Hematopoietic multipotent progenitor cell (in vitro differentiated cells): ENCODE measurements at regions not wholly inside any gene's neighbourhood (a gene's known extent, or its start where the extent isn't known, plus 50 kb on each side); places are given as distances from the start of the nearest gene placed in this dataset.
"Not testable (repeated sequence)": the region's sequence is repeated elsewhere in the genome, so short reads cannot be mapped to it uniquely, and the experiment has no call there.

ENCODE experiments used
- DNase-seq, 3 donors: peaks; one replicate each; pipeline ENCODE4 v3.0.0-alpha.2; 2011 to 2015; ENCODE audit warnings: low read depth in 2 of 3, low spot score in 2 of 3

GRCh38 chrX:130467936-130468335 is 66.1 kb downstream of the RBMX2 start:
- DNase-seq, result no peak

DNA sequence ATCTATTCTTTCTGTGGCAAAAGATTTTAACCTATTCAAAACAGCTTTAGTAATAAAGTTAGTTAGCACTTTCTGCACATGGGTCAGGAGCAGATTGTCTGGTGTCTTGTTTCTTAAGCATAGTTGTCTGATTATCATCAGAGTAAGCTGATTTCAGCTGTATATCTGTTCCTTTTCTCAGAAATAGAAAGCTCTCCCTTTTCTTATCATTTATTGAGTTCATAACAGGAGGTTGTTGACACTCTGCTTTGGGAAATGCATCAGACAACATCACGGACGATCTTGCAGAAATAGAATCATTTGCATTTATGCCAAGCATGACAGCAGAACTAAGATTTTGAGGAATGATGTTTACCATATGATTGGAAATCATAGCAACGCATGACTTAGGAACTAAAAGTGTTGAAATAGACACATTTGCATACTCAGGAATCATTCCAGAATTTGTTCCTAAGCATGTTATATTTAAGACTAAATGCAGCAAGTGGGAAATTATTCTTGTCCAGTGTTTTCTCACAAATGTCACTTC is 66.7 kb downstream of the RBMX2 start:
- DNase-seq, result no peak

DNA sequence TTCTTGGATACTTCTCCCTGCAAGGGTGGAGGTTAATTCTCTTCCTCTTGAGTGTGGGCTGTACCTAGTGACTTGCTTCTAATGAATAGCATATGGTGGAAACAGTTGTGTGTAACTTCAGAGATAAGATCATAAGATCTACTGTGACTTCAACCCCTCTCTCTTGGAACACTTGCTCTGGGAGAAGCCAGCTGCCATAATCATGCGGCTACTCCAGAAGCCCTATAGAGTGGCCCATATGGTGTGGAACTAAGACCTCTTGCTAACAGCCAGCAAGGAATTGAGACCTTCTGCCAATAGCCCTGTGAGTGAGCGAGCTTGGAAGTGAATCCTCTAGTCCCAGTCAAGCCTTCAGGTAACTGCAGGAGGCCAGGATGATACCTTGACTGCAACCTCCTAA is 81.1 kb downstream of the RBMX2 start:
- no peak for DNase-seq

DNA sequence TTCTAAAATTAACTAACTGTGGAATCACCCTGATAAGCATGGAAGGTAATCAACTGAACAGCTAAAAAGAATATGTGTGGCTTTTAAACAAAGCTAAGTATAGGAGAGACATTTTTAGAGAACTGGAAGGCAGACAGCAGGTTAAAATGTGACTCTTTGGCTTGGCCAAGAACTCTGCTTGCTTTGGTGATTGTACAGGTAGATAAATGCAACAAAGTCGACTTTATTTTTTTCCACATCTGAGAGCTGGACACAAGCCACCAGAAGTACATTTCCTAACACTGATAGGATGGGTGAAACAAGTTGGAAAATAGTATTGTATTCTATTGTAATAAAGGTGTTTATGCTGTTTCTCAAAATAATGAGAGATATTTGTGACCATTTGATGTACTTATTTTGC is 84.1 kb downstream of the RBMX2 start:
- DNase-seq, result no peak

- not testable (repeated sequence) for DNase-seq
These were observed 93.7 kb downstream of the RBMX2 start for GRCh38 chrX:130495502-130495901.

GRCh38 chrX:130497531-130497930 is 95.7 kb downstream of the RBMX2 start:
- DNase-seq, result no peak

DNA sequence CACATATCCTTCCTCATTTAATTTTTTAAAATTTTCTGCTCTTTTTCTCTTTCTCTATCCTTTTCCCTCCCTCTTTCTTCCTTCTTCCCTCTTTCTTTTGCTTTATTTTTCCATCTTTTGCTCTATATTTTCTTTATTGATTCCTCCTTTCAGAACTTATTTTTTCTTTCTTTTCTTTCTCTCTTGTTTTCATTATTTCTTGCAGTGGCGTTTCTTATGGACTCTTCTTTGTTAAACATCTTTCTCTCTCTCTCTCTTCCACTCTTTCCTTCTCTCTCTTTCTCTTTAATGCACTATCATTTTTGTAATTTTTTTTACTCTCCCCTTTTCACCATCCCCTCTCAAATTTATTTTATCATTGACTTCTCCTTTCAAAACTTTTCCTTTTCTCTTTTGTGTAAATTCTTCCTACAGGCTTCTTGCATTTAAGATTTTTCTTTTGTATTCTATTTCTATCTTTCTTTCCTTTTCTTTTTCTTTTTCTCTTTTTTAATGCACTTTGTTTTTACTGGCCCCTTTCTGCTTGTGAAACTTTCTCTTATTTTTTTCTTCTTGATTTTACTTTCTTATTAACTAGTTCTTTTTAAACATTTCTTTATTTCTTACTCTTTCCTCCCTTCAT is 97.0 kb downstream of the RBMX2 start:
- DNase-seq, result no peak

GRCh38 chrX:130502016-130502570 is 100.3 kb downstream of the RBMX2 start:
- DNase-seq, result no peak

GRCh38 chrX:130504019-130504418 is 102.2 kb downstream of the RBMX2 start:
- no peak for DNase-seq

- no peak for DNase-seq
These were observed 105.2 kb downstream of the RBMX2 start for GRCh38 chrX:130507015-130507414.

DNA sequence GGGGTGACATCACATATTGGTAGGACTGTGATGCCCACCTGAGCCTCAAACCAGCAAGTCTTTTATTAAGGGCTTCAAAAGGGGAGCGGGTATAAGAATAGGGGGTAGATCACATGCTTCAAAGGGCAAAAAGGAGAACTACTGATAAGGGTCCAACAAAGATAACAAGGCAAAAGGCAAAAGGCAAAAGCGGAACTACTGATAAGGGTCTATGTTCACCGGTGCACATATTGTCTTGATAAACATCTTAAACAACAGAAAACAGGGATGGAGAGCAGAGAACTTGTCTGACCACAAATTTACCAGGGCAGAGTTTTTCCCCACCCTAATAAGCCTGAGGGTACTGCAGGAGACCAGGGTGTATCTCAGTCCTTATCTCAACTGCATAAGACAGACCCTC is 110.7 kb downstream of the RBMX2 start:
- DNase-seq, result not testable (repeated sequence)

GRCh38 chrX:130516123-130516522 is 114.3 kb downstream of the RBMX2 start:
- DNase-seq, result no peak

DNA sequence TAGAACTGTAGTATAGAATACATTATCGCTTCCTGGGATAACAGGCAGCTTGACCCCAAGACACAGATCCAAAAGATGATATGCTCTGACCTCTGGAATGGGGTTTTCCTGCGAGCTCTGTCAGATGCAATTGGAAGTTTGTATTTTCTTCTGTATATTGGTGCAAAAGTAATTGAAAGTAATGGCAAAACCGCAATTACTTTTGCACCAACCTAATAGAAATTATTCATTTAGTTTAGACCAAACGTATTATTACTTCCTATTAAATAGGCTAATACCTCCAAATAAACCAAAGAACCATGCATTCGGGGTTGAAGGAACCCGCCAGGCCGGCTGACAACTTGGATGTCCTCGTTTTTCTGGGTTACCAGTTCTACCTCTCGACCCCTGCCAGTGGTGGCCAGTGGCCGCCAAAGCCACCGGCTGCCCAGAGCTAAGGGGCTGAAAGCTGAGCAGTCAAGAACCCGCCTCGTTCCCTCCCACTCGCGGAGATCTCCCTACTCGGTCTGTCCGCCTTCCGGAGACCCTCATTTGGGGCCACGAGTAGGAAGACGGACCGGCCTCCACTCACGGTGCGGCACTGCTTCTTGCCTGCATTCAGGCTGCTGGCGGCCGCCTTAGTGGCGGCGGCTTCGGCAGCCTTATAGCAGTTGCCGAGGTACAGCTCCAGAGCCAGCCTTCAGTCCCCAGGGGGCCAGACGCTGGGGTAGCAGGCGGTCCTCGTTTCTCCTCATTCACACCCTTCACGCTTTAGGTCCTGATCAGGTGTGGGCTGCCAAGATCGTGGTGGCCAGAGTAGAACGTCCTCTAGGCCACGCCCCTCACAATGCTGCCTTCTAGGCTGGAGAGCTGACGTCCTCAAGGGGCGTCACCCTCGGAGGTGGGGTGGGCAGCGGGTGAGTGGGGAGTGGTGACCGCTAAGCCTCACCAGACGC is 121.9 kb downstream of the RBMX2 start:
- DNase-seq, result peak in 2 of 3 donors; percentile 24 to 55

DNA sequence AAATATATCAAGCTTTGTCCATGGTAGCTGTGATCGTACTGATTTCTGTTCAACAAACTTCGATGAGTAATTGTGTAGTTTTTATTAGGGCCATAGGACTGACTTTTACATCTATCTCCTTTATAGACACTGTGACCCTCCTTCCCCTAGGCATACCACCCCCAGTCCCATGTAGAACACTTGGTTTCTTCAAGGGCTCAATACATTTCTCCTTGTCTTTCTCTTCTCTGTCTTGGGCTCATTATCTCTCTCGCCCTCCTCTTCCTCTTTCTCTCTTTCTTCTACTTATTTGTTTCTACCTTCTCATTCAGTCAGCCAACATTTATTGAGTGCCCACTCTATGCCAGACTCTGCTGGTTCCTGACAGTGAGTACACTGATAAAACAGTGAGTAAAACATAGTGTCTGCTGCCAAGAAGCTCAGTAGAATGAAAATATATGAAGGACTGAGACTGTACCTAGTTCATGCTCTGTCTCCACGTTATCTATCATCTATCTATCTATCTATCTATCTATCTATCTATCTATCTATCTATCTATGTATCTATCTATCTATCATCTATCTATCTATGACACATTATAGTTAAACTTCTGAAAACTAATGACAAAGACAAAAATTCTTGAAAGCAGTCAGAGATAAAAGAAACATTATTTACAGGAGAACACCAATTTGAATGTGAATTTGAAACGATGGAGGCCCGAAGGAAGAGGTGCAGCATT is 122.8 kb downstream of the RBMX2 start:
- DNase-seq, result no peak

GRCh38 chrX:130529531-130529930 is 127.7 kb downstream of the RBMX2 start:
- DNase-seq, result no peak

- no peak for DNase-seq
These were observed 129.3 kb downstream of the RBMX2 start for GRCh38 chrX:130531066-130531465.

GRCh38 chrX:130539721-130540321 is 138.0 kb downstream of the RBMX2 start:
- DNase-seq, result peak in 2 of 3 donors; percentile 24 to 55

DNA sequence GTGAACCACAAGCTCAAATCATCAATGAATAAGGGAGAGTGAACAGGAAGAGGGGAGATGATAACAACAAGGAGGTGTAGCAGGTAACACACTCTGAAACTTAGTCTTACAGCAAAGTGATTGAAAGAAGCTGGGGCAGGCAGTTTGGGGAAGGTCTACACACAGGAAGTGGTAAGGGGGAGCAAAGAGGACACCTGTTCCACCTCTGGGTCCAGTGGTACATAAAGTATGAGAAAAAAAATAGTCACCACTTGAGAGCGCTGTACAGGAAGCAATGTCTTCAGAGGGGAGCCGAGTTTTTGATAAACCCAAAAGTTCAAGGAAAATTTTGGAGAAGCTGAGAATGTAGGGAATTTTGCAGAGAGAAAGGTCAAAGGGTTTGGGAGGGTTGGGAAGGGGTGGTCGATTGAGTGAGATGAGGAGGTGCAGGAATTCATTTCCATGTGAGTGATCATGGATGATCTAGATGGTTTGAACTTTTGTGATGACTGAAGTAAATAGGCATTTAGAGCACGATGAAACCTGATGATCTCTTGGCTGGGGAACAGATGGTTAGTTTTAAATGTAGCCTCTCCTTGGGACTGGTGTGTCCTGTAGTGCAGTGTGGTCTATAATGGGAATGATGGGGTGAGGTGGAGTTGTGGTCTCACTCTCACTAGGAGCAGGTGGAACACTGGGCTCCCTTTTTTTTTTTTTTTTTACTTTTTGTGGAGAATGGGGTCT is 142.0 kb downstream of the RBMX2 start:
- no peak for DNase-seq

- DNase-seq, result no peak
These were observed 144.0 kb downstream of the RBMX2 start for GRCh38 chrX:130545796-130546195.

GRCh38 chrX:130549382-130549781 is 147.6 kb downstream of the RBMX2 start:
- not testable (repeated sequence) for DNase-seq
